ENCODE measurements at regions not wholly inside any gene's neighbourhood (a gene's known extent, or its start where the extent isn't known, plus 50 kb on each side); places are given as distances from the start of the nearest gene placed in this dataset.
"Not testable (repeated sequence)": the region's sequence is repeated elsewhere in the genome, so short reads cannot be mapped to it uniquely, and the experiment has no call there.

DNA sequence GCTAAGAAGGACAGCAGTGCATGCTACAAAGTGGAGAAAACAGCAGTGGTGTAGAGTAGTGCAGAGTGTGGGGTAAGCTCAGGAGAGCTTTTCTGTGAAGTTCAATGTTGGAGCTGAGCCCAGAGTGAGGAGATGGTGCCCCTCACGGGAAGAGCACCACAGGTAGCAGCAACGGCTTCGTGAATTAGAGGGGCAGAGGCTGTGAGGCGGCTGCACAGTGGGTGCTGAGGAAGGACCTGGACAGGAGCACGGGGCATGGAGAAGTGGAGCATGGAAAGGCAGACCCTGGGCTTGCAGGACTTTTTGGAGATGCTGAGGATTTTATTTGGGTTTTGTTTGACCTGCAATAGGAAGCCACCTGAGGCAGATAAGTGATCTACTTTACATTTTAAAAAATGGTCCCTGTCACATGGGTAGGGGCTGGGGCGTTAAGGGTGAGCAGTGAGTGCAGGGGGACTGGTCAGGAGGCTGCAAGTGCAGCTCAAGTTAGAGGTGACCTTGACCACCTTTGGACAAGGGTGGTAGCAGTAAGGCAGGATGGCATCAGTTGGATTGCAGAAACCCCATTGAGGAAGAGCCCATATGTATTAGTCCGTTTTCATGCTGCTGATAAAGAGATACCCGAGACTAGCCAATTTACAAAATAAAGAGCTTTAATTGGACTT, 85.0 kb downstream of the MYCN start:
- no peaks in the 10 kb centered on the region for H3K36me3 Mint-ChIP-seq (ENCODE audit: unreplicated experiment)
- H3K27me3 Mint-ChIP-seq (ENCODE audit: unreplicated experiment): no peaks in the 10 kb centered on the region
- no peak overlapping the region for H3K4me3 Mint-ChIP-seq (ENCODE audit: unreplicated experiment)
- DNase-seq: no peak
- TF ChIP-seq, protein P1, sequence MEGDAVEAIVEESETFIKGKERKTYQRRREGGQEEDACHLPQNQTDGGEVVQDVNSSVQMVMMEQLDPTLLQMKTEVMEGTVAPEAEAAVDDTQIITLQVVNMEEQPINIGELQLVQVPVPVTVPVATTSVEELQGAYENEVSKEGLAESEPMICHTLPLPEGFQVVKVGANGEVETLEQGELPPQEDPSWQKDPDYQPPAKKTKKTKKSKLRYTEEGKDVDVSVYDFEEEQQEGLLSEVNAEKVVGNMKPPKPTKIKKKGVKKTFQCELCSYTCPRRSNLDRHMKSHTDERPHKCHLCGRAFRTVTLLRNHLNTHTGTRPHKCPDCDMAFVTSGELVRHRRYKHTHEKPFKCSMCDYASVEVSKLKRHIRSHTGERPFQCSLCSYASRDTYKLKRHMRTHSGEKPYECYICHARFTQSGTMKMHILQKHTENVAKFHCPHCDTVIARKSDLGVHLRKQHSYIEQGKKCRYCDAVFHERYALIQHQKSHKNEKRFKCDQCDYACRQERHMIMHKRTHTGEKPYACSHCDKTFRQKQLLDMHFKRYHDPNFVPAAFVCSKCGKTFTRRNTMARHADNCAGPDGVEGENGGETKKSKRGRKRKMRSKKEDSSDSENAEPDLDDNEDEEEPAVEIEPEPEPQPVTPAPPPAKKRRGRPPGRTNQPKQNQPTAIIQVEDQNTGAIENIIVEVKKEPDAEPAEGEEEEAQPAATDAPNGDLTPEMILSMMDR (IDR thresholded peaks at IDR 0.05; ENCODE audit: partially characterized antibody, unreplicated experiment): no peak
- H3K9me3 Mint-ChIP-seq (ENCODE audit: unreplicated experiment): no peaks in the 10 kb centered on the region
- no peaks in the 10 kb centered on the region for H3K4me1 Mint-ChIP-seq (ENCODE audit: low read depth, unreplicated experiment)
- H3K27ac Mint-ChIP-seq (ENCODE audit: unreplicated experiment): no peak overlapping the region

DNA sequence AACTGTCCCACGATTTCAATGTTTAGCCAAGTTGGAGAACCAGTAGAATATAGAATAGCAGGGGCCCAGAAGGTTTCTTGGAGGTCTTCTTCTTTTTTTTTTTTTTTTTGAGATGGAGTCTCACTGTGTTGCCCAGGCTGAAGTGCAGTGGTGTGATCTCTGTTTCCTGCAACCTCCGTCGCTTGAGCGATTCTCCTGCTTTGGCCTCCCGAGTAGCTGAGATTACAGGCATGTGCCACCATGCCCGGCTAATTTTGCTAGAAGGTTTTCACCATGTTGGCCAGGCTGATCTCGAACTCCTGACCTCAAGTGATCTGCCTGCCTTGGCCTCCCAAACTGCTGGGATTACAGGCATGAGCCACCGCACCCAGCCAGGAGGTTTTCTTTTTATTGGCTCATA, 84.3 kb downstream of the MYCN start:
- not testable (repeated sequence) for H3K27ac Mint-ChIP-seq (ENCODE audit: unreplicated experiment); H3K4me3 Mint-ChIP-seq (ENCODE audit: unreplicated experiment); H3K9me3 Mint-ChIP-seq (ENCODE audit: unreplicated experiment); H3K36me3 Mint-ChIP-seq (ENCODE audit: unreplicated experiment); H3K27me3 Mint-ChIP-seq (ENCODE audit: unreplicated experiment); DNase-seq; H3K4me1 Mint-ChIP-seq (ENCODE audit: low read depth, unreplicated experiment)

DNA sequence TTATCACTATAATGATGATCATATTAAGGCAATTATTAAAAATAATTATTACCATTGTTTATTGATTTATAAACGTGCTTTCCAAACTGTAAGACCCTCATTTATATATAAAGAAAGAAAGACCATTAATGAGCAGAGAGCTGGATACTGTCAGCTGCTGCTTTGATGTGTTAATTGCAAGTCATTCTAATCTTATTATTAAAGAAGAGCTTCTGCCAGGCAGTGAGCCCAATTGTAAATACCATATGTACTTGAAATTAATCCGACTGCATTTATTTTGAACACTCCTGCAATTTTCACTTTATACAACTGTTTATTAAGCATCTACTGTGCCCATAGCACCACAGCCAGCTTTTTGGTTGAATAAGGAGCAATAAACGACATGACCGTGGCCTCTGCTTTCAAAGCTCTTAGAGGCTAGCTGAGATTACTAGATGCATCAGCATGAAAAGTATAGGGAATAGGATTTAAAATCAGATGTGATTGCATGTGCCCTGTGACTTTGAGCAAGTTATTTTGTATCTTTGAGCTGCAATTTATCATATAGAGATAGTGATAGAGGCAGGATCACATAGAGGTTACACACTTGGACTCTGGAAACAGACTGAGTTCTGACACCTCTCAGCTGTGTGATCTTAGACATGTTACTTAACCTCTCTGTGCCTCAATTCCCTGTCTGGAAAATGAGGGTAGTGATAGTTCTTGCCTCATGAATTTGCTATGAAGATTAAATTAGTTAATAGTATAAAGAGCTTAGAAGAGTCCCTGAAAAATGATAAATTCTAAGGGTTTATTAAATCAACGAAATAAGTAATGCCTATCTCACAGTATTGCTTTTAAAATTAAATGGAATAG, 83.4 kb downstream of the MYCN start:
- Mint-ChIP-seq H3K4me3 (ENCODE audit: unreplicated experiment) (no peak overlapping the region), H3K27me3 (ENCODE audit: unreplicated experiment) (no peaks in the 10 kb centered on the region), H3K27ac (ENCODE audit: unreplicated experiment) (no peak overlapping the region), H3K36me3 (ENCODE audit: unreplicated experiment) (no peaks in the 10 kb centered on the region), H3K9me3 (ENCODE audit: unreplicated experiment) (no peaks in the 10 kb centered on the region), H3K4me1 (ENCODE audit: low read depth, unreplicated experiment) (no peaks in the 10 kb centered on the region)
- DNase-seq: no peak
- TF ChIP-seq, protein P1 (IDR thresholded peaks at IDR 0.05; ENCODE audit: partially characterized antibody, unreplicated experiment): no peak

DNA sequence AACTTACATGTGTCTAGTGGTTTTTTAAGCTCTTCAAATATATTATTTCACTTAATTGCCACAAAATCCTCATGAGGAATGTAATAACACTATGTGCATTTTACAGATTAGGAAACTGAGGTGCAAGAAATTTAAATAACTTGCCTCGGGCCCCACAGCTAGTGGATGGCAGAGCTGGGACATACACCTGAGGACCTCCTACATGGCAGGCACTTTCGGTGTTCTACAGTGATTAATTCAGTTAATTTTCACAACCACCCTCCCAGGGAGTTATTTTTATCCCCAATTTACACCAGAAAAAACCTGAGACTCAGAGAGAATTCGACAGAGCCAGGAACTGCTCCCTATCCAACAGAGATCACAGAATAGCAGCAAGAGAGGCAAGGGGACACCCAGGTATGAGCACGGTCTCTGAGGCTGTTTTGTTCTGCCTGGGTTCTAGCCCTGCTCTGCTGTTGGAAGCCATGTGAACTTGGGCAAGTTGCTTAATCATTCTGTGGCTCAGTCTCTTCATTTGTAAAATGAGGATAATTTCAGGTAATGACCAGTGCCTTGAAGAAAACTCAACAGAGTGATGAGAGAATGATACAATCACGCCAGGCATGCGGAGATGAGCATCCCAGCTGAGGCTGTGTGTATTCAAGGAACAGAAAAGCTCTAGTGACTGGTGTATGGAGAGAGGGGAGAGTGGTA, 82.3 kb downstream of the MYCN start:
- no peaks in the 10 kb centered on the region for H3K36me3 Mint-ChIP-seq (ENCODE audit: unreplicated experiment)
- H3K27me3 Mint-ChIP-seq (ENCODE audit: unreplicated experiment): no peaks in the 10 kb centered on the region
- TF ChIP-seq, protein P1 (IDR thresholded peaks at IDR 0.05; ENCODE audit: partially characterized antibody, unreplicated experiment): no peak
- DNase-seq: no peak
- H3K9me3 Mint-ChIP-seq (ENCODE audit: unreplicated experiment): no peaks in the 10 kb centered on the region
- no peaks in the 10 kb centered on the region for H3K4me1 Mint-ChIP-seq (ENCODE audit: low read depth, unreplicated experiment)
- H3K27ac Mint-ChIP-seq (ENCODE audit: unreplicated experiment): no peak overlapping the region
- no peak overlapping the region for H3K4me3 Mint-ChIP-seq (ENCODE audit: unreplicated experiment)

DNA sequence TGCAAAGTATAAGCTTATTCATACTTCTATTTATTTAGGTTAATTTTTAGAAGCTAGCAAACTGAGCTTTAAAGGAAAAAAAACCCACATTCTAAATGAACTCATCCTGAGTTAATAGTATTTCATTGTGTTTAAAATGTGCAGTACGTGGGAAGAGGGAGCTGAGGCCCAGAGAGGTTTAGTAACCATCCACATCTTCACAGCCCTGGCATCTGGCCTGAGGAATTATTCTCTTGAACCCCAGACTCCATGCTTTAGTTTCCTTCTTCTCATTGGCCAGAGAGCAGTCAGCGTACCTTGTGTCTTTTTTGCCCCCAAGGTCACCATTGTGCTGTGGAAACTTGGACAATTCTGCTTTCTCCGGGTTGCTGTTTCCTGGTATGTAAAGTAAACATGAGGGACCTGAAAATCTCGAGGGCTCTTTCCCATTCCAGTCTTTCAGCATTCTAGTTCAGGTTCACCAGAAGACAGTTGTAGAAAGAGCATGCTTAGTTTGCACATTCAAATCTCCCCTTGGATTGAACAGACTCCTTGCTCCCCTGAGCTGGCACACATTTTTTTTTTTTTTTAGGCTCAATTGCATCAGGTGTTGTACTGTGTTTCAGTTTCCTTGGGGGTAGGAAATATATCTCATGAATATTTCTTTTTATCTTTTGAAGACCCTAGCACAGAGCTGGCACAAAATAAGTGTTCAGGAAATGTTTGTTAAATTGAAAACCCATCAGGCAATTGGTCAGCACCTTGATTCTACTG, 81.4 kb downstream of the MYCN start:
- Mint-ChIP-seq H3K27me3 (ENCODE audit: unreplicated experiment) (no peaks in the 10 kb centered on the region), H3K4me1 (ENCODE audit: low read depth, unreplicated experiment) (no peaks in the 10 kb centered on the region), H3K4me3 (ENCODE audit: unreplicated experiment) (no peak overlapping the region), H3K9me3 (ENCODE audit: unreplicated experiment) (no peaks in the 10 kb centered on the region), H3K27ac (ENCODE audit: unreplicated experiment) (no peak overlapping the region), H3K36me3 (ENCODE audit: unreplicated experiment) (no peaks in the 10 kb centered on the region)
- no peak for DNase-seq
- TF ChIP-seq, protein P1 (IDR thresholded peaks at IDR 0.05; ENCODE audit: partially characterized antibody, unreplicated experiment): no peak
